ENCODE measurements at regions not wholly inside any gene's neighbourhood (a gene's known extent, or its start where the extent isn't known, plus 50 kb on each side); places are given as distances from the start of the nearest gene placed in this dataset.
A peak's percentile ranks its signal among the peaks of the same experiment; 100 is the strongest.
"Not testable (repeated sequence)": the region's sequence is repeated elsewhere in the genome, so short reads cannot be mapped to it uniquely, and the experiment has no call there.

- H3K27me3 ChIP-seq (ENCODE audit: control insufficient read depth, insufficient read depth, low read length); H3K4me3 ChIP-seq (ENCODE audit: low read depth in 2 of 2, low read length in 2 of 2); BruUV-seq (replicated peaks); H3K36me3 ChIP-seq (ENCODE audit: control insufficient read depth, insufficient read depth, low read length); DNase-seq (ENCODE audit: low read depth, low spot score); CTCF ChIA-PET; H3K4me1 ChIP-seq (ENCODE audit: control insufficient read depth, insufficient read depth, low read length); in situ Hi-C loops (cut with HindIII; ENCODE audit: low pct_unique_long_range_greater_than_20kb, low sequenced_read_pairs); H3K27ac ChIP-seq (ENCODE audit: low read length); POLR2A ChIA-PET; H3K9me3 ChIP-seq (ENCODE audit: control insufficient read depth, insufficient read depth, low read depth, low read length); ATAC-seq; intact Hi-C loops (cut with micrococcal nuclease; ENCODE audit: unreplicated experiment): not testable (repeated sequence)
These were observed 220.1 kb downstream of the ATP6V0E2 start for GRCh38 chr7:150093897-150094296.

- ATAC-seq; CTCF ChIA-PET; H3K27ac ChIP-seq (ENCODE audit: low read length); H3K36me3 ChIP-seq (ENCODE audit: control insufficient read depth, insufficient read depth, low read length); H3K27me3 ChIP-seq (ENCODE audit: control insufficient read depth, insufficient read depth, low read length); BruUV-seq (replicated peaks); DNase-seq (ENCODE audit: low read depth, low spot score); intact Hi-C loops (cut with micrococcal nuclease; ENCODE audit: unreplicated experiment); H3K4me1 ChIP-seq (ENCODE audit: control insufficient read depth, insufficient read depth, low read length); in situ Hi-C loops (cut with HindIII; ENCODE audit: low pct_unique_long_range_greater_than_20kb, low sequenced_read_pairs); H3K9me3 ChIP-seq (ENCODE audit: control insufficient read depth, insufficient read depth, low read depth, low read length); POLR2A ChIA-PET; H3K4me3 ChIP-seq (ENCODE audit: low read depth in 2 of 2, low read length in 2 of 2): not testable (repeated sequence)
These were observed 222.6 kb downstream of the ATP6V0E2 start for GRCh38 chr7:150096213-150096994.

- CTCF ChIA-PET, result interaction anchor here (0.6 kb wide), 1 partner anchor 556 kb away, joined by 3 read pairs; no protein-coding TSS in a partner anchor
- BruUV-seq (replicated peaks); intact Hi-C loops (cut with micrococcal nuclease; ENCODE audit: unreplicated experiment): not testable (repeated sequence)
These were observed 224.6 kb upstream of the LRRC61 start for GRCh38 chr7:150098592-150098991.

GRCh38 chr7:150101282-150101681 lies 221.9 kb upstream of the LRRC61 start:
- H3K9me3 ChIP-seq (ENCODE audit: control insufficient read depth, insufficient read depth, low read depth, low read length); H3K27ac ChIP-seq (ENCODE audit: low read length); in situ Hi-C loops (cut with HindIII; ENCODE audit: low pct_unique_long_range_greater_than_20kb, low sequenced_read_pairs); intact Hi-C loops (cut with micrococcal nuclease; ENCODE audit: unreplicated experiment); H3K36me3 ChIP-seq (ENCODE audit: control insufficient read depth, insufficient read depth, low read length); H3K27me3 ChIP-seq (ENCODE audit: control insufficient read depth, insufficient read depth, low read length); BruUV-seq (replicated peaks); CTCF ChIA-PET; H3K4me3 ChIP-seq (ENCODE audit: low read depth in 2 of 2, low read length in 2 of 2); ATAC-seq; POLR2A ChIA-PET; DNase-seq (ENCODE audit: low read depth, low spot score); H3K4me1 ChIP-seq (ENCODE audit: control insufficient read depth, insufficient read depth, low read length): not testable (repeated sequence)

More at GRCh38 chr7:150098592-150098991, 224.6 kb upstream of the LRRC61 start:
- H3K4me3 ChIP-seq (ENCODE audit: low read depth in 2 of 2, low read length in 2 of 2); H3K27ac ChIP-seq (ENCODE audit: low read length); H3K9me3 ChIP-seq (ENCODE audit: control insufficient read depth, insufficient read depth, low read depth, low read length); ATAC-seq; in situ Hi-C loops (cut with HindIII; ENCODE audit: low pct_unique_long_range_greater_than_20kb, low sequenced_read_pairs); H3K4me1 ChIP-seq (ENCODE audit: control insufficient read depth, insufficient read depth, low read length); H3K36me3 ChIP-seq (ENCODE audit: control insufficient read depth, insufficient read depth, low read length); POLR2A ChIA-PET; H3K27me3 ChIP-seq (ENCODE audit: control insufficient read depth, insufficient read depth, low read length); DNase-seq (ENCODE audit: low read depth, low spot score): not testable (repeated sequence)

- H3K36me3 ChIP-seq (ENCODE audit: control insufficient read depth, insufficient read depth, low read length); H3K4me3 ChIP-seq (ENCODE audit: low read depth in 2 of 2, low read length in 2 of 2); ATAC-seq; DNase-seq (ENCODE audit: low read depth, low spot score); H3K9me3 ChIP-seq (ENCODE audit: control insufficient read depth, insufficient read depth, low read depth, low read length); BruUV-seq (replicated peaks); in situ Hi-C loops (cut with HindIII; ENCODE audit: low pct_unique_long_range_greater_than_20kb, low sequenced_read_pairs); CTCF ChIA-PET; POLR2A ChIA-PET; H3K27ac ChIP-seq (ENCODE audit: low read length); H3K4me1 ChIP-seq (ENCODE audit: control insufficient read depth, insufficient read depth, low read length); intact Hi-C loops (cut with micrococcal nuclease; ENCODE audit: unreplicated experiment); H3K27me3 ChIP-seq (ENCODE audit: control insufficient read depth, insufficient read depth, low read length): not testable (repeated sequence)
These were observed 215.9 kb upstream of the LRRC61 start for GRCh38 chr7:150107283-150107682.

- POLR2A ChIA-PET; CTCF ChIA-PET; H3K27ac ChIP-seq (ENCODE audit: low read length); H3K27me3 ChIP-seq (ENCODE audit: control insufficient read depth, insufficient read depth, low read length); BruUV-seq (replicated peaks); H3K36me3 ChIP-seq (ENCODE audit: control insufficient read depth, insufficient read depth, low read length); in situ Hi-C loops (cut with HindIII; ENCODE audit: low pct_unique_long_range_greater_than_20kb, low sequenced_read_pairs); intact Hi-C loops (cut with micrococcal nuclease; ENCODE audit: unreplicated experiment); H3K4me1 ChIP-seq (ENCODE audit: control insufficient read depth, insufficient read depth, low read length); H3K9me3 ChIP-seq (ENCODE audit: control insufficient read depth, insufficient read depth, low read depth, low read length); DNase-seq (ENCODE audit: low read depth, low spot score); H3K4me3 ChIP-seq (ENCODE audit: low read depth in 2 of 2, low read length in 2 of 2): not testable (repeated sequence)
- peak; percentile 72 for ATAC-seq
These were observed 212.8 kb upstream of the LRRC61 start for GRCh38 chr7:150110375-150110820.

GRCh38 chr7:150110882-150111281 lies 212.3 kb upstream of the LRRC61 start:
- CTCF ChIA-PET; BruUV-seq (replicated peaks); DNase-seq (ENCODE audit: low read depth, low spot score): not testable (repeated sequence)

More at GRCh38 chr7:150110882-150111281, 212.3 kb upstream of the LRRC61 start:
- H3K9me3 ChIP-seq (ENCODE audit: control insufficient read depth, insufficient read depth, low read depth, low read length); H3K36me3 ChIP-seq (ENCODE audit: control insufficient read depth, insufficient read depth, low read length); H3K4me1 ChIP-seq (ENCODE audit: control insufficient read depth, insufficient read depth, low read length); H3K27me3 ChIP-seq (ENCODE audit: control insufficient read depth, insufficient read depth, low read length); H3K27ac ChIP-seq (ENCODE audit: low read length); POLR2A ChIA-PET; in situ Hi-C loops (cut with HindIII; ENCODE audit: low pct_unique_long_range_greater_than_20kb, low sequenced_read_pairs); H3K4me3 ChIP-seq (ENCODE audit: low read depth in 2 of 2, low read length in 2 of 2); intact Hi-C loops (cut with micrococcal nuclease; ENCODE audit: unreplicated experiment): not testable (repeated sequence)
- ATAC-seq, result 0 out of 2 replicates have a peak, but pooled peaks have one; percentile 26

Data from Panc1 (cell line).